CD4-positive, alpha-beta T cell treated with Interferon alpha-2 for 1 hour (primary cell): ENCODE measurements at regions not wholly inside any gene's neighbourhood (a gene's known extent, or its start where the extent isn't known, plus 50 kb on each side); places are given as distances from the start of the nearest gene placed in this dataset.

Experiments
- DNase-seq, 2 donors: peaks; one replicate each; pipeline ENCODE4 v3.0.0-alpha.2; 2020 to 2022

DNA sequence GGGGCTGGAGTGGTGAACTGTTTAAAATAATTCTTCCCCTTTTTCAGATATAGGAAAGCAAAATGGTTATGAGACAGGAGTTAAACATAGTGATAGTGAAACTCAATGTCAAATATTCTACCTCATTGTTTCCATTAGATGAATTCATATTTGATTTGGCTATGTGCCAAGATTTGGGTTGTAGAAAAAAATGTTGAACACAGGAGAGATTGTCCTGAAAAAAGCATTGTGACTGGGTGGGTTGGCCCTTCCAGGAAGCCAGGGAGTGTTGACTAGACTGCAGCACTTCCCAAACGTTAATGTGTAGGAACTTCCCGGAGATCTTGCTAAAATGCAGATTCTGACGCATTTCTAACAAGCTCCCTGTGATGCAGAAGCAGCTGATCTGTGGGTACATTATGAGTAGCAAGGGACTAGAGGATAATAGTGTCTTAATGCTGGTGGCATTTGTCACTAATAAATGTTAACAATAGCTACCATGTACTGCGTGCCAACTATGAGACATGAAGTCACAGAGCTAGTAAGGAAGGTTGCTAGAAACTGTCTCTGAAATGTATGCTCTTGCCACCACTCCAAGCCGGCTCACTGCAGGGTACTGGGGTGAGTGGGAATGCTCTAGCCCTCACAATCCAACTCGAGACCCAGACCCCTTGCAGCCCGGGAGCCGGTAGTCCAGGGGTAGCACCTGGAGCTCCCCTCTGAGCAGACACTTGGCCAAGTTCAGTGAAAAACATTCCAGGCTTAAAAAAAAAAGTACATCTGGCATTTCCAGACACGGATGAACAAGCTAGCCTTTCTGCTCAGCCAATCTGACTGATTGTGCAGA, 120.6 kb downstream of the CD47 start:
- DNase-seq = no peak

DNA sequence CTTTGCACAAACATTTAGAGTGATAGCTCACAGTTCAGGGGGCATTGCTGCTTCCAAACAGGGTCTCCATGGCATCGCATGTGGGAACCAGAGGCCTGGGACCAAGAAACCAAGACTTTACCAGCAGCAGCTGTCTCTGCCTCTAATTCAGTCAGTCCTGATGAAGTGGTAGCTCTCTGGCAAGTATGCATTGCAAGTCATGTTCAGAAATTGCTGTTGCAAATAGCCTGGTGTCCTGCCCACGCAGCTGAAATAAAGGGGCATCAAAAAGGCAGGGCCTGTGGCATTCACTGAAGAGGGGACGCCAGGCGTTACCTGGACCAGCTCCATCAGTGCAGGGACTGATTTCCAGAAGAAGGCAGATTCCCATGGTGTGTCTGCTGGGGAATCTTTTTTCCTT, 121.3 kb downstream of the CD47 start:
- DNase-seq = no peak

DNA sequence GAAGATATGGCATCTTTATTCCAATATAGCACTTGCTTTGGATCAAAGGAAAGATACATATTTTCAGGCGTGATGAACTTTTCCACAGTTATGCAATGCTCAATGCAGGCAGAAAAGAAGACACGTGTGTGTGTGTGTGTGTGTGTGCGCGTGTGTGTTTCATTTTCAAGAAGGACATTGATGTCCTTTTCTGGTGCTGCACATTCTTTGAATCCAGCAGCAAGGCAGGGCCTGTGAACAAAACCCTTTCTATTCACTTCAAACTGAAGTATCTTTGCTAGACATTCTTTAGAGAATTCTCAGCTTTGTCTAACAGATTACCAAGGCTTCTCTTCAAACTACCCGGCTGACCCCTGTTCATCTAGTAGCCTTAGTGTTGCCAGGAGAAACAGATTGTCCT, 124.6 kb downstream of the CD47 start:
- no peak for DNase-seq

DNA sequence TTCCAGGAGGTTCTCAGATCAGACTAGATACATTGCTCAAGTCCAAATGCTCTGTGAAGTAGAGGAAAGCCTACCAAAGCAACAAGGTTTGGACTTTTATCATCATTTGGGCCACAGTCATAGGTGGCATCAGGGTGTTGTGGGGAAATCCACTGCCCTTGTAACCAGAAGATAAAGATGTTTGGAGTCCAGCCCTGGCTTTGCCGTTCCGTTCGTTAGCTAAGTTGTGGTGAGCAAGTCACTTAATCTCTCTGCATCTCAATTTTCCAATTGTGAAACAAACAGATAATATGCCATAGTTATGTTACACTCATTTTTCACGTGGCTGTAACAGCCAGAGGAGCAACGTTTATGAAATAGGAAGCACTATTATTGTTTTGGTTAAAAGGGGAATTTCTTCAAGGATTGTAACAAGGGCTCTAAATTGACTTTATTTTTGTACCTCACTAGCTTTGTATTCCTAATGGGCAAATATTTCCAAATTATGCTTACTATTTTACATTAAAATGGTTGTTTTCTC, 125.6 kb downstream of the CD47 start:
- no peak for DNase-seq

DNA sequence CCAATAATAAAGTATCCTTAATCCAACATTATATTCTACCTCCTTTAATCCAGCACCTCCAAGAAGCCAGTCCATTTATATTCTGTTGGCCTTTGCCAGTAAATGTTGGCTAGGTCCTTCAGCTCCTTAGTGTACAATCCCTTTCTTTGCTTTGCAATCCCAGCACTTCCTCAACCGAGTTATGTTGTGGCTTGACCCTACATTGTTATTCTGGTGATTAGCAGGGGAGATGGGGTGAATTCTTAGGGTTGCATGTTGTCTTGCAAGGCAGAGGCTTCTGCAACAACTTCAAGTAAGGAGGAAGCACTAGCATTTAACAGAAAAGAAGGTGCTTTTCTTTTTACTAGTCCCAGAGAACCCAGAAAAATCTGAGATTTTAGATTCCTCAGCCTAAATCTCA, 127.2 kb downstream of the CD47 start:
- no peak for DNase-seq

DNA sequence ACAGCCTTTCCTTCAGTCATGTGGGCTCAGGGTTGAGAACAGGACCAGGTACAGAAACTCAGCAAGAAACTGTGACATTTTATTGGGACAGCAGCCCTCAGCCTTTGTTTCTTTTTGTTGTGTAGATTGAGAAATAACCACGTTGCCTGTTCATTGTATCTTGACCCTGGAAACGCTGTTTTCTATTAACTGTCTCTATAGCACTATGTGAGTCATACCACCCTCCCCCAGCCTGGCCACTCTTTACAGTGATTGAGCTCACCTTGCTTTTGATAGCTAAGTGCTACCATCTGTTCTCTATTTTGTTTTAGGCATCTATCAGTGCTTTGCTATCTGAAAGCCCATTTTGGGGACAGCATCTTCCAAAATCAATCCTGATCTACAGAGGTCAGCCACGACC, 127.9 kb downstream of the CD47 start:
- no peak for DNase-seq

DNA sequence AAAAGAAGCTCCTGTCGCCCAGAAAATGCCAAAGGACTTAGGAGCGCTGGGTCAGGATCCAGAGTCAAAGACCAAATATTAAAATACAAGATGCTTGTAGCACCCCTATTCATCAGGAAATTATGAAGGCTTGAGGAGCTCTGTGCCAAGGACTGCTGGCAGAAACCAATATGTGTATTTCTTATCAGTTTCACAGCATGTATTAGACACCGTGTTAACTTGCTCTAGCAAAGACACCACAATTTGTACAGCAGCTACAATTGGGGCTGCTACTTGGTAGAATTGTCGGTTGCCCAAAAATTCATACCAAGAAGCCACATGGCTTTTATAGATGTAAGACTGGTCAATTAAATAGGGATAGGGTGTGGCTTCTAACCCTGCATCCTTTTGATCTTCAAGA, 128.8 kb downstream of the CD47 start:
- DNase-seq = no peak

DNA sequence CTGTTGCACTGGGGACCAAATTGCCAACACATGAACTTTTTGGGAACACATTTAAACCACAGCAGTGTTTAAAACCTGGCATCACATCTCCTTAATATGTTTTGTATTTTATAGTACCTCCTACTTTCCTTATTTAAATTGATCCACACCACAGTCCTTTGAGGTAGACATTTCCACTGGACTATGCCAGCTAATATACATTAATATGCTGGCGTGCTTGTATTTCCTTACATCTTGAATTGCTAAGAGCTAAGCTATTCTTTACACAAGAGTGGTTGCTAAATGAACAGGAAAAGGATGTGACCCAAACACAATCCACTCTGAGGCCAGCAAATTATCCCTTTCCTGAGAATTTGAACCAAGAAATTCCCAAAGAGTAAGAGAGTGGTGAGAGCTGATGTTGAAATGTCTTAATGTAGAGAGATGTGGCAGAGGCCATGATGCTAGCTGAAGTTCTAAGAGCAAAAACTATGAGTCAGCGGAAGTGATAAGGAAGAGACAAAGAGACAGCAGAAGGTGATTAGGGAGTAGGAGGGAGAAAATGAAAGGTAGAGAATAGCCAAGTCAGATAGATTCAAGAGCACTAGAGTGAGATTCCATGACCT, 131.2 kb downstream of the CD47 start:
- DNase-seq = no peak

DNA sequence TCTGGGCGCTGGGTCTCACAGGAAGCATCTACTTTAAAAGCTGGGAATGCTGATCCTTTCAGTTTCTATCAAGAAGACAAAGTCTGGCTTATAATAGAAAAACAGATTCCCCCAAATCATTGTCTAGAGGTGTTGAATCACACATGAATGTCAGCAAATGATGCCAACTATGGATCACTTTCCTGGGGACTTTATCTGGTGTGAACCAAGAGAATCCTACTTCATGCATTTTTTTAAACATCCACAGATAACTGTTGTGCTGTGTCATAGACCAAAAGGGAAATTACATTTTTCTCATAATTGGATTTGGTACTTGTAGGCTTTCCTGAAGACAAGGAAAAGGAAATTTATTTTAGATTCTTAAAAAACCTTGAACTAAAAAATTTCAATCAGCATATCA, 132.7 kb downstream of the CD47 start:
- no peak for DNase-seq

DNA sequence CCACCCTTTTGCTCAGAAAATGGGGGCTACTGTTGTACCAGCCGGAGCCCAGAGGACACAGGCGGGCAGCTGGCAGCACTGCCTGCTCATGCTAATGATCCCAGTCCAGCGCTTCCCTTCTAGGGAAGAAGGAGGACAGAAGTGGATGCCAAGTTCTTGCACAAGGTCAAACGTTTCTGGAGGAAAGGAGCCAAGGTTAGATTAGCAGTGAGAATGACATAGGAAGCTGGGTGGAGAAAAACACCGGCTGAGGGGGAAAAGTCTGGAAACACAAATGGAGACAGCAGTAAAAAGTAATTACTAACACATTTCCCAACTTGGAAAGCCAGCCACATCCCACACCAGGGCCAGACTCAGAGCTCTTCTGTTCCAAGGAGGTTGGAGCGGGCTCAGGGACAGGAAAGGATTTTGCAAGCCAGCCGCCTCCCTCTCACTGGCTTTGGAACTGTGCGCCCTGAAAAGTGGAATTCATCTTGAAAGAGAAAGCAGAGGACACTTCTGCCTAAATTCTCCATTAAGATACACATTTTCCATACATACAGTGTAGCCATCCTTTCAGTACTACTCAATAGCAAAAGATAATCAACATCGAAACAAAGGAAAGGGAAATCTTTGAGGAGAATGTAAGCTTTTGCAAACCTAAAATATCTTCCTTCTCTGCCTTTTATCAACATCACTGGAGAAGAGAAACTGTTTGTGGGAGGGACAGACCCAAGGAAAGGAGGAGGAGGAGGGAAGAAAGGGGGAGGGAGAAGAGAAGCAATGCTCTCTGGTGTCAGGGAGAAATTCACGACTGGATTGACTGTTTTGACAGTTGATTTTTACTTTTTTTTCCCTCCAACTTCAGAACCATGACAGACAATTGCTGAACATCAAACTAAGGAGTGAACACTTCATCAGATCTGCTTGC, 133.6 kb downstream of the CD47 start:
- no peak for DNase-seq

DNA sequence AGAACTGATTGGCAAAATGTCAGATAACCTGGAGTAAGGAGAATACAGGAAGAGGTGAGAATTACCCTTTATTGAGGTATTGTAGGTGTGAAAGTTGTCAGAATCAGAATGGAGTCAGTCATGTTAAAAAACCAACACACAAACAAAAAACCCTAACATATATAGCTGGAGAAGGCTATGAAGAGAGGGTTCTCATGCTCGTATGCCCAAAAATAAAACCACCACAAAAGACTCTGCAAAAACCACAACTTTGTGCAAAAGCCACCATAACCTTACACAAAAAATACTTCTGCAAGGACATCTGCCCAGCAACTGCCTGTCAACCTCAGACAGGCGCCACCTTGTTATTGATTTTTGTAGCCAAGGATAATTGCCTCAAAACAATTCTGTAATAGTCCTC, 136.0 kb downstream of the CD47 start:
- DNase-seq = peak in 1 of 2 donors; percentile 19

DNA sequence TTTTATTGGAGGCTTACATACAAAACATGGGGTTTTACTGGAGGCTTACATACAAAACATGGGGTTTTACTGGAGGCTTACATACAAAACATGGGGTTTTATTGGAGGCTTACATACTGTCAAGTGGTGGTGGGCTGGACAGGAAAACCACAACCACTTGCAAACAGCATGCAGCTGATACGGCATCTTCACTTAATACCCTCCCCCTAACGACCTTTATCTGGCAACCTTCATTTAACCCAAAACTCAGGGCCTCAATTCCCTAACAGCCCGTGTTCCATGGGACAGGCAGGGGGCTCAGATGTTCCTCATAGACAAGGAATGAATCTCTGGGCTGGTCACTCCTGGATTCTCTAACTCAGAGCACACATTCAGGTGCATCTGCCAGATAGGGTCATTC, 137.1 kb downstream of the CD47 start:
- no peak for DNase-seq

DNA sequence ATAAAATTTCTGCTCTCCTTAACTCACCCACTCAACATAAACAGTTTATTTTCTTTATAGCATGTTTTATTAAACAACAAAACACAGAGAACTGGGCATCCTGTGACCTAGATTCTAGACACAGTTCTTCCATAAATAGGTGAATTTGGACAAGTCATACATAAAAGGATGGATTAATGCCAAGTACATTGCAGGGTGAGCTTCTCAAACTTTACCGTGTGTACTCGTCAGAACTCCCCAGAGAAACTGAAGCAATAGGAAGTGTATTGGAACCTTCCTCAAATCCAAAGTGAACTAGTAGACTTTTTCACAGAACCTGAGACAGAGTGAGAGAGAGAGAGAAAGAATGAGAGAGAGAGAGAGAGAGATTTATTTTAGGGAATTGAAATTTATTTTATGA, 139.7 kb downstream of the CD47 start:
- DNase-seq = no peak

DNA sequence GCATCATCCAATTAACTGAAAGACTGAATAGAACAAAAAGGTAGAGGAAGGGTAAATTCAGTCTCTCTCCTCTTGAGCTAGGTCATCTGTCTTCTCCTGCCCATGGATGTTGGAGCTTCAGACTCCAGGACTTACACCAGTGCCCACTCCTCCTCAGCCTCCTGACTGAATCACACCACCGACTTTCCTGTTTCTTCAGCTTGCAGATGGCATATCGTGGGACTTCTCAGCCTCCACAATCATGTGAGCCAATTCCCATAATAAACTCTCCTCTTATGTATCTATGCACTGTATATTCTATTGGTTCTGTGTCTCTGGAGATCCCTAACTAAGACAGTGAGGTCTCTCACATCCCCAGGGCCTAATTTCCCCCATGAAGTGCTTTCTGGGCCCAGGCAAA, 140.4 kb downstream of the CD47 start:
- no peak for DNase-seq

DNA sequence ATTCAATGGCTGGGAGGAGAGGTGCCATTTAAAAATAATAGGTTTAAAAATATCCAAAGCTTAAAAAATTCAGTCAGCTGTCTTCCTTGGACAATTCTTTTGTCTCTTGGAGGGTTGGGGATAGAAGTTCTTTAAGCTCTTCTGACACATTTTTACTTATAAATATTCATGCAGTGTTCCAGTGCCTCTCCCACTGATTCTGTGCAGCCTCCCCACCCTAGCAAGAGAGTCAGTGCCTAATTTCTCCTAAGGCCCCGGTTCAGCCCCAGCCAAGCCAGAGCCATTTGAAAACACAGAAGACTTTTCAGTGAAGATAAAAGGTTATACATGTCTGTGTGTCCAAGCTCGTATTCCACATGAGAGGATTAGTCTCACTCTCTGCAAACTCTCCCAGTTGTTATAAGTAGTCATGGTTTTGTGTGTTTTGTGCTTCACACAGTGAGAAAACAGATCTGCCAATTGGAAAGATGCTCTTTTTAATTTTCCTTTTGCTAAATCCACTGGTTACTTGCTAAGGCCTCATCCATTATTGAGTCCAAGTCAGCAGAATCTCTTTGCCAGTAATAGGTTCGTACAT, 141.3 kb downstream of the CD47 start:
- DNase-seq = no peak

DNA sequence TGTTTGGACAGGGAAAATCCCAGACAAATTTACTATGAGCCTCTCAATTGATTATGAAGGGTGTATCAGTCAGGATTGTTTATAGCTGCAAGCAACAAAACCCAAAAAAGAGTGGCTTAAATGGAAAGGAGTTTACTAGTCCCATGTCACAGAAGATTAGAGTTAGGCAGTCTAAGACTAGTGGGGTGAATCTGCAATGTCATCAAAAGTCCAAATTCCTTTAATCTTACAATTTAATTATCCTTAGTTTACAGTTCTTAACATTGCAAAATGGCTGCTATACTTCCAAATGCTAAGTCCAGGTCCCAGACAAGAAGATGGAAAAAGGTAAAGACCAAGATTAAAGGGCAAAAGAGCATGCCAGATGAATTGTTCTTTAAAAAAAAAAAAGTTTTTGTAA, 143.6 kb downstream of the CD47 start:
- DNase-seq = no peak

DNA sequence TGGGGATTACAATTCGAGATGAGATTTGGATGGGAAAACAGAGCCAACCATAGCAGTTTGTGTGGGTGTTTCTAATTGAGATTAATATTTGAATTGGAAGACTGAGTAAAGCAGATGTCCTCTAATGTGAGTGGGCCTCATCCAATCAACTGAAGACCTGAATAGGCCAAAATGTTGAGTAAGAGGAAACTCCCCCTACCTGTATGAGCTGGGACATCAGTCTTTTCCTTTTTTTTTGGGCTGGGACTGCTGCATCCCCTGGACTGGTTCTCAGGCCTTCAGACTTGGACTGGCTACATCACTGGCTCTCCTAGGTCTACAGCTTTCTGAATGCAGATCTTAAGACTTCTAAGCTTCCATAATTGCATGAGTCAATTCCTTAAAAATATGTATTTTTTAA, 144.1 kb downstream of the CD47 start:
- no peak for DNase-seq

DNA sequence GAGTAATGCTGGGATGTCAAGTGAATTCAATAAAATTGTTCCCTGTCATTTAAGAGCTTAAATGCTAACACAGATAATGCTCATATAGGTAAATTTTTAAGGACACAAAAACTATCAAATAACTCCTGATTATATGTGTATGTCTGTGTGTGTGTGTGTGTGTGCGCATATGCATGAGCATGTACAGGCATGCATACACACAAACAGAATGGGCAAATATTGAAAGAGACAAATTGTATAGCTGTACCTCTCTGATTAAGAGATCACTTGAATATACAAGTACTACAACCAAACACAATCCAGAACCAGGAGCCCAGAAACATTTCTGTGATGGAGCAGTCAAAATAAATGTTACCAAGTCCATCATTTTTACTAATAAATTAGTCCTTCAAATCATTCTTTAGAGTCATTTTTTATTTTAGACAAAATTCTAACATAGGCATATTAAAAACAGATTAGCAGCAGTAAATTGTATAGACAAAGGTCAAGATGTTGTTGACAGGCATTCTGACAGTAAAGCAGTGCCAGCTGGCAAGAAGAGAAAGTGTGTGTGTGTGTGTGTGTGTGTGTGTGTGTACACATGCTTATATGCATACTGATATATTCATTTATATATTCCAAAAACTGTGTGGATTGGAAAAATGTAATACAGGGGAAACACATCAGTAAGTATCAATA, 145.3 kb downstream of the CD47 start:
- no peak for DNase-seq

DNA sequence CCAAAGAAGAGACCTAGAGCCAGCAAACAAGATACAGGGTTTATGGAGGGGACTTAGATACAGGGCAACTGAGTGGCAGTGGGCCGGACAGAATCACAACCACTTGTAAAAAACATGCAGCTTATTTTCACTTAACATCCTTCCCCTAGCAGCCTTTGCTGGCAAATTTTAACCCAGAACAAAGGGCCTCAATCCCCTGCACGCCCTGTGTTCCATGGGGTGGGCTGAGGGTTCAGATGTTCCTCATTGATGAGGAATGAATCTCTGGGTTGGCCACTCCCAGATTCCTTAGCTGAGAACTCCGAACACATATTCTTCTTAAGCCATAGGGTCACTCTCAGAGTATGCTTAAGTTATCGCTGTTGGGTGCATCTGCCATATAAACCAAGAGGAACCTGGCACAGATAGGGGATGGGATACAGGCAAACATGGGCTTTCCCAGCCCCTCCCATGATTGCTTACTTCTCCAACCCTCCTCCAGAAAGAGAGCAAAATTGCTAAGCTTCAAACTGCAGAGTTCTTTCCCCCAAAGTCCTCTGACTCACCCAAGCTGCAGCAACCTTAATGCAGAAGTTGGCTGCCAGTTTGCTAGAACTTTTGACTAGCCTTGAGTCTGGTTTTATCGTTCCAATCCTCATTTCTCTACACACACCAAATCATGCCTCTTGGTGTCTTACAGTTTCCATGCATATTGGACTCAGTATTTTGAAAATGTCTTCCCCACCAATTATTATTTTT, 146.9 kb downstream of the CD47 start:
- DNase-seq = no peak

DNA sequence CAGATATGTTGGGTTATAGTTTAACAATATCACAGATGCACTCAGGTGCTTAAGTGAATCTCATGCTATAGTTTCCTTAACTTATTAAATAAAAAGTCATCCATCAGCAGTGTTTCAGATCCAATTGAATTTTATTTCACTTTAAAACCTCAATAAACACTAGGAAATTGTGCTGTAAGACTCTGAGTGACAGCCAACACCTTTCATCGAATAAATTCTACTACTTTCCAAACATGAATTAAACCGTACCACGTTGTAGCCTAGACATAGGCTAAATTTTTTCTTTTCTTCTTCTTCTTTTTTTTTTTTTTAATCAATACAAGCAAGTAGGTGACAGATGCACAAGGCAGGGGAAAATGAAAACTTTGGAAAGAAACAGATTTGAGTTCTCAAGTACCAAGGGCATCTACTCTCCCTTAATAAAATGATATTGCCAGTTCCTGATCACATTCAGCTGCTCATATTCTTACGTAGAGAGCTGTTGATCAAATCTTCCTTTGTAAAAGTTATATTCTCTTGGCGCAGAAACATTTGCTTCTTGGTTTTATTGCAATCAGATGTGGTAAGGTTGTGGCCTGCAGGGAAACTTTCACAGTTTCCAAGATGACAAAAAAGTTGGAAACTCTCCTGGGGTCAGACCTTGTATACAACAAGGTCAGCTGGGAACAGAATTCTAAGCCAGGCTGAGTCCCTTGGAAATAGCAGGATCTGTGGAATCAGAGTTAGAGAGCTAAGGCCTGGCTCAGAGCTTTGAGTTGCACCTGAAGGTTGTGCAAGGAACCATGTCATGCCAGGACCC, 147.7 kb downstream of the CD47 start:
- DNase-seq = no peak

DNA sequence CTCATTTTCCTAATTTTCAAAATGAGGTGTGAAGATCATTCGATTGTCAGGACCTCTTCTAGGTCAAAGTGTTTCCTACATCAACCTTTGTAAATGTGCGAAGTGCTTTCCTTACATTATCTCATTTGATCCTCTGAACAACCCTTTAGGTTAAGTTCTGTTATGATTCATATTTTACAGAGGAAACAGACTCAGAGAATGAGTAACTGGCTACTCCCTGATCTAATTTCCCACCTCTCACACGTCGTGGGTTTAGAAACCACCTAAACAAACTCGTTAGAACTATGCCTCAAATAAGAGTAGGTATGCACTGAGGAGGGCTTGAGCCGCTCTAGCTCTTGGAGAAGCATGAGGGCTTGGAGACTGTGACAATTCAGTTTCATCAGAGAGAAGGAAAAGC, 148.6 kb downstream of the CD47 start:
- no peak for DNase-seq
